GM10248 (cell line): ENCODE measurements at regions not wholly inside any gene's neighbourhood (a gene's known extent, or its start where the extent isn't known, plus 50 kb on each side); places are given as distances from the start of the nearest gene placed in this dataset.

Experiments used
- CTCF ChIA-PET: fragments of 300-600 bp; sonication (Branson Sonifier 250); formaldehyde crosslinking; extraction: SDS; loops from one replicate; lab custom pipeline; 2021; ENCODE audit warnings: antibody characterized with exemption; lab: Yijun Ruan, JAX
- POLR2A ChIA-PET: fragments of 350-650 bp; sonication (Branson Sonifier 250); formaldehyde crosslinking; extraction: SDS; loops from one replicate; lab custom pipeline; 2020; ENCODE audit warnings: antibody characterized with exemption; lab: Yijun Ruan, JAX
- DNase-seq: peaks from one replicate; pipeline ENCODE4 v3.0.0; 2012; ENCODE audit errors: extremely low spot score
- TF ChIP-seq, protein P1 (sequence below): IDR thresholded peaks from 2 replicates; pipeline ENCODE4 v1.5.1; 2012; ENCODE audit warnings: mild to moderate bottlenecking, low read depth; ENCODE audit errors: extremely low read depth, missing control alignments, control extremely low read depth

DNA sequence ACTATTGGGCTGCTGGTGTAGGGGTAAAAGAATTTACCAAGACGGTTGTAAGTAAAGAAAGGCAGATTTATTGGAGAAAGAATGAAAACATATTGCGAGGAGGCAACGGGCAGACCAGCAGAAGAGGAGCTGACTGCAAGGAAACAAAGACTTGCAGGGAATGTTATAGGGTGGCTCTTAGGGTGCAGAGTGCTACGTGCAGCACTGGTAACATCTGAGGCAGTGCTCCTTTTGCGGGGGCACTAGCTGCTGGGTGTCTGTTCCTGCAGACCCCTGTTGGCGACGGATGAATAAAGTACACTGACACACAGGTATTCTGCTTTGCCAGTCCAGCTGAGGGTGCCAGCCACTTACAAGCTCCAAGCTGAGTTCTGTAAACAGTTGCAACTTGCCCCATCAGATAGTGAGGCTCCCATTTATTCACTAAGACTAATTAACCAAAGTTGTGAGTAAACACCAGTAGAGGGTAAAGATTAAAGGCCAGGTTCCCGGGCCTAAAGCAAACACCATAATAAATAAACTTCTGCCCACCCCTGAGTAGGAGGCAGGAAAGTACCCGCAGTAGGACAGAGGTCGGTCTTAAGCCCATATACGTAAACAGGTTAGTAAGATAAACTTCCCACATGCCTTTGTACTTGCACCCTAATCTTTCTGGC is 140.2 kb upstream of the KCNK1 start:
- TF ChIP-seq, protein P1, sequence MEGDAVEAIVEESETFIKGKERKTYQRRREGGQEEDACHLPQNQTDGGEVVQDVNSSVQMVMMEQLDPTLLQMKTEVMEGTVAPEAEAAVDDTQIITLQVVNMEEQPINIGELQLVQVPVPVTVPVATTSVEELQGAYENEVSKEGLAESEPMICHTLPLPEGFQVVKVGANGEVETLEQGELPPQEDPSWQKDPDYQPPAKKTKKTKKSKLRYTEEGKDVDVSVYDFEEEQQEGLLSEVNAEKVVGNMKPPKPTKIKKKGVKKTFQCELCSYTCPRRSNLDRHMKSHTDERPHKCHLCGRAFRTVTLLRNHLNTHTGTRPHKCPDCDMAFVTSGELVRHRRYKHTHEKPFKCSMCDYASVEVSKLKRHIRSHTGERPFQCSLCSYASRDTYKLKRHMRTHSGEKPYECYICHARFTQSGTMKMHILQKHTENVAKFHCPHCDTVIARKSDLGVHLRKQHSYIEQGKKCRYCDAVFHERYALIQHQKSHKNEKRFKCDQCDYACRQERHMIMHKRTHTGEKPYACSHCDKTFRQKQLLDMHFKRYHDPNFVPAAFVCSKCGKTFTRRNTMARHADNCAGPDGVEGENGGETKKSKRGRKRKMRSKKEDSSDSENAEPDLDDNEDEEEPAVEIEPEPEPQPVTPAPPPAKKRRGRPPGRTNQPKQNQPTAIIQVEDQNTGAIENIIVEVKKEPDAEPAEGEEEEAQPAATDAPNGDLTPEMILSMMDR, result no peak
- POLR2A ChIA-PET, result no interaction called here
- DNase-seq, result no peak
- CTCF ChIA-PET, result interaction anchor here (1.1 to 1.5 kb wide), 2 partner anchors 11 to 32 kb away, joined by 6 read pairs; no protein-coding TSS in a partner anchor

DNA sequence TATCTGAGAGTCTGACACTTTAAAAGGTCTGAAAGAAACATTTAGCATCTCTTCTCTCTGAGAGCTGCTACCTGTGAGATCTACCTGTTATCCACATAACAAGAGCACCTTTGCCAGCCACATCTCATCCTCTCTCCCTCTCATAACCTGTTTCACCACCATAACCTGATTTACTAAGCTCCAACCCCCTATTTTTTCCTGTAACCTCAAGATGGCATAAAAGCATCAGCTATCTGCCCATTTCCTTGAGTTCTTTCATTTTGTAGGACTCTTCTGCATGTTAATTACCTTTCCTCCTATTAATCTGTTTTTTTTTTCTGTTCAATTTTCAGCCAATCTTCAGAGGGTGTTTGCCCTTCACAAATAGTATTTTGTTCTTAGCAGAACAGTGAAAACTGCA is 136.5 kb upstream of the KCNK1 start:
- POLR2A ChIA-PET, result no interaction called here
- CTCF ChIA-PET, result interaction anchor here (1.0 to 1.4 kb wide), 2 partner anchors 9 to 31 kb away, joined by 3 read pairs; no protein-coding TSS in a partner anchor
- DNase-seq, result no peak
- TF ChIP-seq, protein P1, result no peak

DNA sequence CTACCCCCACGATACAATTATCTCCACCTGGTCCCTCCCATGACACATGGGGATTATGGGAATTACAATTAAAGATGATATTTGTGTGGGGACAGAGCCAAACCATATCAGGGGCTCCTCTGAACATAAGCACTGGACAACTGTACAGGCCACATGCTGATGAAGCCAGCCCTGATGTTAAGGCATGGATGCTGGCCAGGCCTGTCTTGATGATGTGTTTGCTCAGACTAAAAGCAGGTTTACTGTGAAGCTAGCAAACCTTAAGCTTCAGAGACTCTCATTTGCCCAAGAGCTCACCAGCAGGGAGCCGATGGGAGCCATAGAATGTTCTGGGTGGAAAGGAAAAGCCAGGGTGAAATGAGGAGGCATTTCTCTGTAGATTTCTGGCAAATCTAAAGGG is 135.3 kb upstream of the KCNK1 start:
- CTCF ChIA-PET, result interaction anchor here (0.6 to 2.7 kb wide), 5 partner anchors 15 to 41 kb away, joined by 3 to 22 read pairs (median 4); no protein-coding TSS in a partner anchor

DNA sequence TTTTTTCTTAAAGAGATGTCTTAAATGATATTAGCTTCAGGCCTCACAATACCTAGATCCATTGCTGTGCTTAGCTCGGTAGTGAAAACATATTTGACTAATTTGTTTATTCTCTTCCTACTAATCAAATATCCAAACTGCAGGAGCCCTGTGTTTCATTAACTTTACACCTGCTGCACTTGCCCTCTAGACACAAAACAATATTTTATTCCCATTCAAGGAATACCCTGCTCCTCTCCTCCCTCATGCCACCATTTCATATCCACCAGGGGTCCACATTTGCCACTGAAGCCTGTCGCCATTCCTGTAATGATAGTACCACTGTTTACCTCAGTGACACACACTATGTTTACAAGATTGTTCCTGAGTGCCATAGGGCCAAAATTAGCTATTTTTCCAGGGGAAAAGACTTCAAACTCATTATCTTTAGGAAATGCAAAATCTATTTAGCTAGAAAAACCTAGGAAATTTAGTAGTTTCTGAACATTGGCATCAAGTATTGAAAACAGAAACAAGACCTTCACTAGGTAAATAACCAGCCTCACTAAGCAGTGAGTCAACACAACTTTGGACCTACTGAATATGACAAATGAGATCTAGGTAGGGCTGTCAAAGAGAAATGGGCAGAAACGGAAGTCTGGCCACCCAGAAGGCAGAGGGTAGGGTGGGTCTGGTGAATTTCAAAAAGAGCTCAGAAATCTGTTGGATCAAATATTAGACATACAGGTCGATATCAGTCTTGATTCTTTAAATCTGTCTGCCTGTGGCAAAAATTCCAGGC is 134.6 kb upstream of the KCNK1 start:
- DNase-seq, result no peak
- CTCF ChIA-PET, result interaction anchor here (0.6 to 2.7 kb wide), 5 partner anchors 16 to 40 kb away, joined by 3 to 22 read pairs (median 3); no protein-coding TSS in a partner anchor
- TF ChIP-seq, protein P1, result no peak
- POLR2A ChIA-PET, result no interaction called here

More for the DNA sequence above, 135.3 kb upstream of the KCNK1 start:
- no peak for DNase-seq
- POLR2A ChIA-PET, result no interaction called here
- TF ChIP-seq, protein P1, result no peak

DNA sequence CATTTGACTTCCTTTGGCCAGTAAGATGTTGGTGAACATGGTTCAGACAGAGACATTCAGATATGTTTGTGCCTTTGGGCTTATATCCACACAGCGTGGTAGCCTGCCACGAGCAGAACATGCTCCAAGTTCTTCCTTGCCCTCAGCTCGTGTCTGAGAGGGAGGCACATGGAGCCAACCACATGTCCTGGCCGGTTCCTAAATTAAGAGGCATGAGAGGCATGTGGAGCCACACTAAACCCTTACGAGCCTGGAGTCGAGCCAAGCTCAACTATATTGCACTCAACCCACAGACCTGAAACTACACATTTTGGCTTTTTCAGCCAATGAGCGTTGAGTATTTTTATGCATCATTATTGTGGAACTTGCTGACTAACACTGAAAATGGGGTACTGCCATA is 133.7 kb upstream of the KCNK1 start:
- TF ChIP-seq, protein P1, result no peak
- ChIA-PET CTCF (interaction anchor here (0.9 to 2.7 kb wide), 3 partner anchors 17 to 40 kb away, joined by 3 to 22 read pairs (median 4); no protein-coding TSS in a partner anchor), POLR2A (no interaction called here)
- DNase-seq, result no peak

DNA sequence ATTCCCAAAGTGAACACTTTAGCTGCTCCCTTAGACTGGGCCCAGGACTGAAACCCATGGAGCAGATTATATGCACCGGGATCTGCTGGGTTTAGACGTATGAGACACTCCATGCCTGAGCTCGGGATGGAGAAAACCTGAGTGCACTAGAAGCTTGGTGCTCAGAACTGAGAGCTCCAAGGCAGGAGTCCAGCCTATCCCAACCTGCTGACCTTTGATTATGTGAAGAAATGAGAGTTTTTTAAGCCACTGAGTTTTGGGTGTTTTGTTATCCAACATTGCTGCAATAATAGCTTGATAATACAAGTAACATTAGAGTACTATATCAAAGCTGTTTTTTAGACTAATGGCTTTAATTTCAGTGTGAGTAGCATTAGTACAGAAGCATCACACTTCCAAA is 131.5 kb upstream of the KCNK1 start:
- no peak for DNase-seq
- TF ChIP-seq, protein P1, result no peak
- ChIA-PET POLR2A (no interaction called here), CTCF (interaction anchor here (1.3 to 1.7 kb wide), 3 partner anchors 9 to 41 kb away, joined by 5 to 7 read pairs (median 6); no protein-coding TSS in a partner anchor)
